K562 (cell line): ENCODE measurements at regions not wholly inside any gene's neighbourhood (a gene's known extent, or its start where the extent isn't known, plus 50 kb on each side); places are given as distances from the start of the nearest gene placed in this dataset.

Source experiments
- ATAC-seq: fragments of 200-7000 bp; cut with Tn5 transposase; 3 replicates; pipeline ENCODE4 v1.9.1; 2020; ENCODE audit warnings: moderate library complexity
- BruUV-seq: library from RNA; stranded (reverse); fragments of 400-500 nt; replicated peaks from 2 replicates; lab custom pipeline; 2021; lab: Mats Ljungman, UMichigan
- CTCF ChIA-PET: fragments of 300-600 bp; formaldehyde crosslinking; extraction: SDS; loops from one replicate; lab custom pipeline; 2021; ENCODE audit warnings: low intra/inter-chr PET ratio; lab: Yijun Ruan, JAX
- POLR2A ChIA-PET: fragments of 300-600, 350-650 bp; sonication (Branson Sonifier 250); formaldehyde crosslinking; extraction: SDS; loops from one replicate; lab custom pipeline; 2021; ENCODE audit warnings: antibody characterized with exemption, inconsistent platforms; lab: Yijun Ruan, JAX
- DNase-seq, 4 experiments: peaks; one replicate each; pipeline versions ENCODE4 v3.0.0 to v3.0.0-alpha.2; 2011 to 2018; ENCODE audit warnings: low spot score in 3 of 4, mixed read lengths in 3 of 4; ENCODE audit errors: extremely low read depth in 1 of 4
- FAIRE-seq: peaks from 2 replicates; lab custom pipeline; 2011; peaks lifted over from hg19 to GRCh38; lab: Jason Lieb, UNC
- H2AFZ ChIP-seq: 2 replicates; pipeline ENCODE4 v1.6.0; 2011; ENCODE audit warnings: low read depth, low read length, control low read depth, inconsistent platforms
- H3K27ac ChIP-seq: fragments of 200-600 bp; 3 replicates; pipeline ENCODE4 v1.8.0; 2011; ENCODE audit warnings: low read depth, mild to moderate bottlenecking, control low read depth, inconsistent platforms, low read length, moderate library complexity, mixed read lengths; ENCODE audit errors: extremely low read depth
- H3K27me3 ChIP-seq, 2 experiments: fragments of 300-600 bp in 1 of 2; 2 replicates in 1 of 2; 3 replicates in 1 of 2; pipeline versions ENCODE4 v1.6.0 to v1.8.0; 2011; ENCODE audit warnings: inconsistent platforms in 2 of 2, low read length in 2 of 2, mild to moderate bottlenecking in 1 of 2, mixed read lengths in 1 of 2, moderate library complexity in 1 of 2; ENCODE audit not compliant: control insufficient read depth in 2 of 2, insufficient read depth in 2 of 2
- H3K36me3 ChIP-seq: fragments of 300-600 bp; 3 replicates; pipeline ENCODE4 v1.8.0; 2011; ENCODE audit warnings: mild to moderate bottlenecking, low read length, inconsistent platforms; ENCODE audit not compliant: control insufficient read depth, insufficient read depth
- H3K4me1 ChIP-seq, 2 experiments: fragments of 200-600 bp in 1 of 2; replicated peaks in 1 of 2; 2 replicates in 1 of 2; 3 replicates in 1 of 2; pipeline versions ENCODE4 v1.5.1 to v1.8.0; 2011; ENCODE audit warnings: inconsistent platforms in 2 of 2, low read length in 2 of 2, mild to moderate bottlenecking in 1 of 2, mixed read lengths in 1 of 2, moderate library complexity in 1 of 2; ENCODE audit not compliant: control insufficient read depth in 2 of 2, insufficient read depth in 2 of 2
- H3K4me2 ChIP-seq: 2 replicates; pipeline ENCODE4 v1.6.1; 2011; ENCODE audit warnings: low read length, control low read depth, inconsistent platforms, mixed read lengths; ENCODE audit not compliant: insufficient read depth
- H3K4me3 ChIP-seq: fragments of 200-600 bp; sonication (generic), shearing (Covaris generic); 2 replicates; pipeline ENCODE4 v1.5.1; 2016; ENCODE audit warnings: control low read depth, inconsistent platforms
- H3K79me2 ChIP-seq: fragments of 200-600 bp; 3 replicates; pipeline ENCODE4 v1.8.0; 2011; ENCODE audit warnings: low read length, inconsistent platforms; ENCODE audit not compliant: control insufficient read depth, insufficient read depth
- H3K9ac ChIP-seq, 2 experiments: 2 replicates each; pipeline versions ENCODE4 v1.6.0 to v1.6.1; 2011; ENCODE audit warnings: low read depth in 2 of 2, low read length in 2 of 2, control low read depth in 1 of 2, inconsistent platforms in 1 of 2, mild to moderate bottlenecking in 1 of 2, mixed read lengths in 1 of 2; ENCODE audit not compliant: insufficient read depth in 1 of 2
- H3K9me1 ChIP-seq: one replicate; pipeline ENCODE4 v1.6.0; 2011; ENCODE audit warnings: inconsistent platforms, mild to moderate bottlenecking, low read length, moderate library complexity; ENCODE audit not compliant: control insufficient read depth, insufficient read depth
- H3K9me3 ChIP-seq: replicated peaks from 2 replicates; pipeline ENCODE4 v1.5.1; 2011; ENCODE audit warnings: low read depth, low read length, inconsistent platforms; ENCODE audit not compliant: control insufficient read depth, insufficient read depth
- H4K20me1 ChIP-seq: replicated peaks from 2 replicates; pipeline ENCODE4 v1.6.1; 2011; ENCODE audit warnings: low read length, inconsistent platforms, mixed read lengths; ENCODE audit not compliant: control insufficient read depth, insufficient read depth
- ARID1B ChIP-seq: fragments of 450-650 bp; IDR thresholded peaks from 2 replicates; pipeline ENCODE4 v1.6.1; 2016; ENCODE audit warnings: antibody characterized with exemption, mild to moderate bottlenecking, inconsistent platforms
- BRD4 ChIP-seq: fragments of 200-600 bp; sonication (generic); IDR thresholded peaks from 2 replicates; pipeline ENCODE4 v1.6.1; 2017; ENCODE audit warnings: inconsistent platforms
- CBFA2T2 ChIP-seq: fragments of 450-650 bp; conservative IDR thresholded peaks from 2 replicates; pipeline ENCODE4 v1.6.1; 2017; ENCODE audit warnings: mild to moderate bottlenecking
- CBFA2T3 ChIP-seq: fragments of 450-650 bp; IDR thresholded peaks from 2 replicates; pipeline ENCODE4 v1.6.1; 2017
- DNMT1 ChIP-seq: fragments of 450-650 bp; IDR thresholded peaks from 2 replicates; pipeline ENCODE4 v1.6.1; 2016; ENCODE audit warnings: antibody characterized with exemption, mild to moderate bottlenecking
- DPF2 ChIP-seq: fragments of 450-650 bp; IDR thresholded peaks from 2 replicates; pipeline ENCODE4 v1.6.1; 2016
- FOXM1 ChIP-seq, 2 experiments: fragments of 450-650 bp in 1 of 2; sonication (generic) in 1 of 2; formaldehyde crosslinking in 1 of 2; IDR thresholded peaks; 2 replicates each; pipeline versions ENCODE4 v1.6.1 to v1.9.0; 2017 to 2022; ENCODE audit warnings: low read depth in 2 of 2, mild to moderate bottlenecking in 2 of 2, missing genetic modification reagents in 1 of 2, moderate library complexity in 1 of 2
- GATAD2B ChIP-seq: fragments of 450-650 bp; IDR thresholded peaks from 2 replicates; pipeline ENCODE4 v1.6.1; 2017; ENCODE audit warnings: mild to moderate bottlenecking, borderline replicate concordance
- HDAC2 ChIP-seq: fragments of 450-650 bp; IDR thresholded peaks from 2 replicates; pipeline ENCODE4 v1.6.1; 2016; ENCODE audit warnings: mild to moderate bottlenecking
- JUND ChIP-seq, 2 experiments: IDR thresholded peaks; 2 replicates in 1 of 2; 3 replicates in 1 of 2; pipeline ENCODE4 v1.6.1; 2011; ENCODE audit warnings: borderline replicate concordance in 2 of 2, low read depth in 2 of 2, low read length in 2 of 2, improper control_type of control experiment in 1 of 2, missing biosample characterization in 1 of 2, missing genetic modification characterization in 1 of 2, missing genetic modification reagents in 1 of 2
- KDM1A ChIP-seq, 2 experiments: fragments of 450-650 bp; IDR thresholded peaks; 2 replicates each; pipeline ENCODE4 v1.6.1; 2016; ENCODE audit warnings: mild to moderate bottlenecking in 2 of 2
- LARP7 ChIP-seq: fragments of 450-650 bp; IDR thresholded peaks from 2 replicates; pipeline ENCODE4 v1.6.1; 2016
- MEIS2 ChIP-seq: fragments of 450-650 bp; IDR thresholded peaks from 2 replicates; pipeline ENCODE4 v1.6.1; 2014; ENCODE audit warnings: mild to moderate bottlenecking; ENCODE audit not compliant: partially characterized antibody
- NEUROD1 ChIP-seq: fragments of 150-350 bp; IDR thresholded peaks from 2 replicates; pipeline ENCODE4 v1.6.1; 2014; ENCODE audit warnings: borderline replicate concordance, low read length, low read depth; ENCODE audit not compliant: partially characterized antibody
- RBBP5 ChIP-seq: fragments of 200-600 bp; sonication (generic); IDR thresholded peaks from 2 replicates; pipeline ENCODE4 v1.6.1; 2012; ENCODE audit warnings: borderline replicate concordance, mild to moderate bottlenecking, low read length, control low read depth, inconsistent platforms; ENCODE audit not compliant: insufficient read depth, poor library complexity, severe bottlenecking
- SIX5 ChIP-seq, 2 experiments: IDR thresholded peaks; 2 replicates each; pipeline ENCODE4 v1.6.1; 2011; ENCODE audit warnings: low read length in 2 of 2, borderline replicate concordance in 1 of 2, low read depth in 1 of 2, mild to moderate bottlenecking in 1 of 2, moderate library complexity in 1 of 2; ENCODE audit not compliant: insufficient read depth in 1 of 2
- SOX6 ChIP-seq: fragments of 450-650 bp; IDR thresholded peaks from 2 replicates; pipeline ENCODE4 v1.6.1; 2014; ENCODE audit warnings: mild to moderate bottlenecking
- SRF ChIP-seq, 2 experiments: fragments of 250-450, 450-650 bp in 1 of 2; sonication (Bioruptor Pico) in 1 of 2; sonication (generic) in 1 of 2; formaldehyde crosslinking; IDR thresholded peaks; 2 replicates each; pipeline versions ENCODE4 v1.5.0 to v1.5.1; 2020 to 2022; ENCODE audit warnings: mild to moderate bottlenecking in 1 of 2, missing genetic modification reagents in 1 of 2
- TAL1 ChIP-seq: fragments of 450-650 bp; IDR thresholded peaks from 2 replicates; pipeline ENCODE4 v1.6.1; 2016; ENCODE audit warnings: mild to moderate bottlenecking
- TCF3 ChIP-seq: sonication (generic); formaldehyde crosslinking; IDR thresholded peaks from 2 replicates; pipeline ENCODE4 v1.4.0; 2020; ENCODE audit warnings: mild to moderate bottlenecking, missing genetic modification reagents
- TEAD4 ChIP-seq, 2 experiments: sonication (generic) in 1 of 2; formaldehyde crosslinking in 1 of 2; IDR thresholded peaks; 2 replicates each; pipeline versions ENCODE4 v1.6.1 to v1.8.0; 2012 to 2022; ENCODE audit warnings: borderline replicate concordance in 1 of 2, inconsistent platforms in 1 of 2, low read length in 1 of 2, mild to moderate bottlenecking in 1 of 2, missing genetic modification reagents in 1 of 2
- WGBS: fragments of 100-300 bp; shearing (Covaris generic); methylation state at CpG from one replicate; pipeline ENCODE4 v1.1.6; 2016; ENCODE audit warnings: low coverage, mixed read lengths; ENCODE audit not compliant: insufficient coverage; ENCODE audit errors: missing lambda C conversion rate; 5-methylcytosine and 5-hydroxymethylcytosine counted together
- in situ Hi-C: fragments of 300-500 bp; cut with MboI; formaldehyde crosslinking; loops from 4 replicates; pipeline ENCODE4 v1.15.0; 2018; ENCODE audit warnings: inconsistent platforms, mixed read lengths
- intact Hi-C: fragments of 100-400 bp; cut with micrococcal nuclease; formaldehyde crosslinking; loops from 2 replicates; pipeline ENCODE4 v1.14.2; 2022
- TF ChIP-seq, protein P1 (sequence below): fragments of 450-650 bp; IDR thresholded peaks from 2 replicates; pipeline ENCODE4 v1.6.1; 2016
- TF ChIP-seq, protein P2 (sequence below): fragments of 250-450 bp; sonication (Bioruptor Pico); IDR thresholded peaks from 2 replicates; pipeline ENCODE4 v1.5.0; 2021

DNA sequence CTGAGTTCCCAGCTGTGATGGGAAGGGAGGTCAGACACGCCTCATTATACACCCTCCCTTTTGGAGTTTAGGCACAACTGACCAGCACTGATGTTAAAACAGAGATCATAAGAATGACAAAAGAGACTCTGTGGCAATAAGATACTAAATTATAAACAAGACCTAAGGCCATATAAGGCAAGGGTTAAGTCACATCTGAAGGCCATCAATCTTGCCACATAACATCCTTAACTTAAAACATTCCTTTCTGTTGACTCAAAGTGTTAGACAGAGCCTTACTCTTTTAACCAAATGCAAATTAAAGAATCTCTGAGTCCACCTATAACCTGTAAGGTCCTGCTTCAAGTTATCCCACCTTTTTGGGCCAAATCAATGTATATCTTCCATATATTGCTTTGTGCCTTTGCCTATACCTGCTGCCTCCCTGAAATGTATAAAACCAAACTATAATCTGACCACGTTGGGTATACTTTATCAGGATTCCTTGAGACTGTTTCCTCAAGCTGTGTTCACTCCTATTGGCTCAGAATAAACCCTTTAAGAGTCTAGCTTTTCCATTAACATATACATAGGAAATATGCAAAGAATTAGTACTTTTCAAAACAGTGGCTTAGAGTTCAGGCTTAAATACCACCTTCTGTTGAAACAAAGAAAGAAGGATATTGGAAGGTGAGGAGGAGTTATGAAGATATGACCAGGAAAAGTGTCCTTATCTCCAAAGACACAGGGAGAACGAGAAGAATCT lies 214.4 kb upstream of the PPP1R2C start:
- Histone ChIP-seq H3K79me2 (no peaks in the 10 kb centered on the region), H3K27ac (0 out of 3 replicates have a peak overlapping the region, but pooled peaks have one; percentile 35), H3K4me1 (no peaks in the 10 kb centered on the region), H3K4me2 (no peak overlapping the region), H2AFZ (no peak overlapping the region), H3K4me3 (no peak overlapping the region), H3K27me3 (no peaks in the 10 kb centered on the region), H3K9me1 (no peaks in the 10 kb centered on the region), H3K36me3 (no peaks in the 10 kb centered on the region), H4K20me1 (no peaks in the 10 kb centered on the region), H3K9me3 (no peaks in the 10 kb centered on the region), H3K9ac (no peak overlapping the region)
- ATAC-seq = peak; percentile 53
- intact Hi-C loops = no loop called here
- BruUV-seq = no TSS peak
- DNase-seq = no peak
- POLR2A ChIA-PET = no interaction called here
- no peak for FAIRE-seq
- CTCF ChIA-PET = no interaction called here
- 0% methylated on average over 3 of the region's 3 CpGs for WGBS
- in situ Hi-C loops = no loop called here
- TF ChIP-seq, protein P1, sequence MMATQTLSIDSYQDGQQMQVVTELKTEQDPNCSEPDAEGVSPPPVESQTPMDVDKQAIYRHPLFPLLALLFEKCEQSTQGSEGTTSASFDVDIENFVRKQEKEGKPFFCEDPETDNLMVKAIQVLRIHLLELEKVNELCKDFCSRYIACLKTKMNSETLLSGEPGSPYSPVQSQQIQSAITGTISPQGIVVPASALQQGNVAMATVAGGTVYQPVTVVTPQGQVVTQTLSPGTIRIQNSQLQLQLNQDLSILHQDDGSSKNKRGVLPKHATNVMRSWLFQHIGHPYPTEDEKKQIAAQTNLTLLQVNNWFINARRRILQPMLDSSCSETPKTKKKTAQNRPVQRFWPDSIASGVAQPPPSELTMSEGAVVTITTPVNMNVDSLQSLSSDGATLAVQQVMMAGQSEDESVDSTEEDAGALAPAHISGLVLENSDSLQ = peak; percentile 62; the same call in 1 of the 2 replicates
- no peak for TF ChIP-seq NEUROD1
- peak; percentile 79 for TF ChIP-seq TCF3 (CRISPR knock-in tag)
- TF ChIP-seq HDAC2 = no peak
- no peak for TF ChIP-seq FOXM1 (IDR thresholded peaks at IDR 0.05; ENCODE audit: low read depth)
- no peak for TF ChIP-seq FOXM1 (CRISPR knock-in tag; IDR thresholded peaks at IDR 0.05; ENCODE audit: low read depth)
- TF ChIP-seq BRD4 = no peak
- TF ChIP-seq, protein P2, sequence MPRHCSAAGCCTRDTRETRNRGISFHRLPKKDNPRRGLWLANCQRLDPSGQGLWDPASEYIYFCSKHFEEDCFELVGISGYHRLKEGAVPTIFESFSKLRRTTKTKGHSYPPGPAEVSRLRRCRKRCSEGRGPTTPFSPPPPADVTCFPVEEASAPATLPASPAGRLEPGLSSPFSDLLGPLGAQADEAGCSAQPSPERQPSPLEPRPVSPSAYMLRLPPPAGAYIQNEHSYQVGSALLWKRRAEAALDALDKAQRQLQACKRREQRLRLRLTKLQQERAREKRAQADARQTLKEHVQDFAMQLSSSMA (CRISPR knock-in tag) = no peak
- TF ChIP-seq SRF (CRISPR knock-in tag; IDR thresholded peaks at IDR 0.05) = peak in 1 of 2 experiments; percentile 91; a peak in 1 of 4 replicates
- TF ChIP-seq JUND (IDR thresholded peaks at IDR 0.05; ENCODE audit: borderline replicate concordance, low read depth, low read length) = no peak
- peak; percentile 58; the same call in 2 of the 3 replicates for TF ChIP-seq JUND (tag; IDR thresholded peaks at IDR 0.05; ENCODE audit: borderline replicate concordance, low read depth, low read length)
- TF ChIP-seq TAL1 = peak; percentile 64
- peak; percentile 75 for TF ChIP-seq CBFA2T3
- peak; percentile 89 for TF ChIP-seq MEIS2
- no peak; the same call in 1 of the 2 replicates for TF ChIP-seq CBFA2T2
- TF ChIP-seq RBBP5 = peak; percentile 29
- peak; percentile 68 for TF ChIP-seq ARID1B
- no peak for TF ChIP-seq LARP7
- peak in 1 of 2 experiments; percentile 34; a peak in 1 of 4 replicates for TF ChIP-seq KDM1A (IDR thresholded peaks at IDR 0.05)
- TF ChIP-seq DPF2 = no peak
- TF ChIP-seq SOX6 = 0 out of 2 replicates have a peak, but pooled peaks have one; percentile 17
- no peak for TF ChIP-seq GATAD2B
- TF ChIP-seq DNMT1 = no peak
- peak; percentile 58 for TF ChIP-seq TEAD4 (IDR thresholded peaks at IDR 0.05; ENCODE audit: low read length)
- no peak for TF ChIP-seq TEAD4 (CRISPR knock-in tag; IDR thresholded peaks at IDR 0.05; ENCODE audit: borderline replicate concordance)
- no peak for TF ChIP-seq SIX5 (IDR thresholded peaks at IDR 0.05; ENCODE audit: borderline replicate concordance in 1 of 2, insufficient read depth in 1 of 2, low read depth in 1 of 2, low read length in 2 of 2)
